Neural cell (in vitro differentiated cells): ENCODE measurements at regions not wholly inside any gene's neighbourhood (a gene's known extent, or its start where the extent isn't known, plus 50 kb on each side); places are given as distances from the start of the nearest gene placed in this dataset.

ENCODE experiments used
- H2AFZ ChIP-seq: fragments of 200-600, 300-800 bp; sonication (generic), shearing (Covaris generic); 2 replicates; pipeline ENCODE4 v1.6.0; 2014; ENCODE audit warnings: low read depth, mild to moderate bottlenecking, antibody characterized with exemption, low read length, moderate library complexity
- H3F3A ChIP-seq: fragments of 200-600 bp; shearing (Covaris generic); 2 replicates; pipeline ENCODE4 v1.6.1; 2016; ENCODE audit warnings: mild to moderate bottlenecking, moderate library complexity, mixed read lengths, antibody characterized with exemption, low read length; ENCODE audit not compliant: insufficient read depth, poor library complexity, severe bottlenecking
- H3K27ac ChIP-seq: fragments of 200-600, 300-800 bp; sonication (generic), shearing (Covaris generic); 2 replicates; pipeline ENCODE4 v1.5.1; 2014; ENCODE audit warnings: mild to moderate bottlenecking, low read length, moderate library complexity
- H3K27me3 ChIP-seq: fragments of 300-800, 200-600 bp; sonication (generic), shearing (Covaris generic); 2 replicates; pipeline ENCODE4 v1.6.0; 2014; ENCODE audit warnings: mild to moderate bottlenecking, low read depth, low read length, moderate library complexity; ENCODE audit not compliant: insufficient read depth
- H3K36me3 ChIP-seq: fragments of 300-800, 200-600 bp; sonication (generic), shearing (Covaris generic); 2 replicates; pipeline ENCODE4 v1.5.1; 2014; ENCODE audit warnings: mild to moderate bottlenecking, antibody characterized with exemption, low read length, moderate library complexity; ENCODE audit not compliant: insufficient read depth
- H3K4me2 ChIP-seq: fragments of 300-800, 200-600 bp; sonication (generic), shearing (Covaris generic); 2 replicates; pipeline ENCODE4 v1.6.0; 2014; ENCODE audit warnings: mild to moderate bottlenecking, low read length
- H3K4me3 ChIP-seq: fragments of 300-800, 200-600 bp; sonication (generic), shearing (Covaris generic); 2 replicates; pipeline ENCODE4 v1.5.1; 2014; ENCODE audit warnings: mild to moderate bottlenecking, low read length, moderate library complexity
- H3K79me2 ChIP-seq: fragments of 200-600 bp; shearing (Covaris generic); replicated peaks from 2 replicates; pipeline ENCODE4 v1.6.0; 2014; ENCODE audit warnings: mild to moderate bottlenecking, low read length, moderate library complexity; ENCODE audit not compliant: insufficient read depth
- H3K9ac ChIP-seq: fragments of 300-800, 200-600 bp; sonication (generic), shearing (Covaris generic); 2 replicates; pipeline ENCODE4 v1.6.1; 2016; ENCODE audit warnings: mild to moderate bottlenecking, low read length, mixed read lengths
- H3K9me2 ChIP-seq: fragments of 200-600 bp; shearing (Covaris generic); 2 replicates; pipeline ENCODE4 v1.6.1; 2016; ENCODE audit warnings: mild to moderate bottlenecking, low read length, mixed read lengths; ENCODE audit not compliant: insufficient read depth
- H3K9me3 ChIP-seq: fragments of 200-600, 300-800 bp; sonication (generic), shearing (Covaris generic); 2 replicates; pipeline ENCODE4 v1.6.1; 2016; ENCODE audit warnings: mild to moderate bottlenecking, mixed run types, low read length, moderate library complexity, mixed read lengths
- H4K20me1 ChIP-seq: fragments of 200-600 bp; shearing (Covaris generic); 2 replicates; pipeline ENCODE4 v1.6.1; 2016; ENCODE audit warnings: mild to moderate bottlenecking, mixed run types; ENCODE audit not compliant: insufficient read depth
- EP300 ChIP-seq: fragments of 450-650 bp; conservative IDR thresholded peaks from 2 replicates; pipeline ENCODE4 v1.6.1; 2014; ENCODE audit warnings: antibody characterized with exemption, mild to moderate bottlenecking, moderate library complexity; ENCODE audit not compliant: poor library complexity, severe bottlenecking
- EZH2 ChIP-seq: fragments of 200-600, 300-800 bp; shearing (Covaris generic), sonication (generic); IDR thresholded peaks from 2 replicates; pipeline ENCODE4 v1.6.1; 2014; ENCODE audit warnings: antibody characterized with exemption, low read length, borderline replicate concordance, mild to moderate bottlenecking; ENCODE audit not compliant: insufficient read depth, poor library complexity, severe bottlenecking
- MXI1 ChIP-seq: fragments of 450-650 bp; conservative IDR thresholded peaks from 2 replicates; pipeline ENCODE4 v1.6.1; 2014; ENCODE audit warnings: antibody characterized with exemption, mild to moderate bottlenecking; ENCODE audit not compliant: poor library complexity, severe bottlenecking
- POLR2AphosphoS5 ChIP-seq: IDR thresholded peaks from 2 replicates; pipeline ENCODE4 v1.6.1; 2012
- RAD21 ChIP-seq: fragments of 450-650 bp; conservative IDR thresholded peaks from 2 replicates; pipeline ENCODE4 v1.6.1; 2014; ENCODE audit warnings: antibody characterized with exemption, mild to moderate bottlenecking, moderate library complexity
- REST ChIP-seq: IDR thresholded peaks from 2 replicates; pipeline ENCODE4 v1.6.1; 2012; ENCODE audit warnings: borderline replicate concordance
- SMC3 ChIP-seq: fragments of 450-650 bp; conservative IDR thresholded peaks from 2 replicates; pipeline ENCODE4 v1.6.1; 2014; ENCODE audit warnings: antibody characterized with exemption, mild to moderate bottlenecking, moderate library complexity; ENCODE audit not compliant: poor library complexity
- TAF1 ChIP-seq: IDR thresholded peaks from 2 replicates; pipeline ENCODE4 v1.6.1; 2012; ENCODE audit warnings: low read depth
- TF ChIP-seq, protein P1 (sequence below): fragments of 450-650 bp; IDR thresholded peaks from 2 replicates; pipeline ENCODE4 v1.5.1; 2014; ENCODE audit warnings: antibody characterized with exemption, mild to moderate bottlenecking, moderate library complexity; ENCODE audit not compliant: poor library complexity, severe bottlenecking

DNA sequence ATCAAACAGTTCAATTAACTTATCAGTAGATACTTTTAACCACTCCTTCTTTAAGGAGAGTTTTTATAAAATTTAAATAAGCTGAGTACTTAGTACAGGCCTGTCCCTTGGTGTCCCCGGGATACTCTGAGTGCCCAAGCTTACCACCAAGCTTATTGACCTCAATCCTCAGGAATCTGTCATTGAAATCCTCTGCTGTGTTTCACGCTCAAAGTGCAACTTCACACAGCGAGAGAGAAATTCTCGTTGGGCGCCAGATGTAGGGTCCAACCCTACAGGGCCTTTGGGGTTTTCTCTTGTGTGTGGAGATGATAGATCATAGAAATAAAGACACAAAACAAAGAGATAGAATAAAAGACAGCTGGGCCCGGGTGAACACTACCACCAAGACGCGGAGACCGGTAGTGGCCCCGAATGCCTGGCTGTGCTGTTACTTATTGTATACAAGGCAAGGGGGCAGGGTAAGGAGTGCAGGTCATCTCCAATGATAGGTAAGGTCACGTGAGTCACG, 65.3 kb upstream of the ARL4D start:
- H3K79me2 ChIP-seq, result no peaks in the 10 kb centered on the region
- no peaks in the 10 kb centered on the region for H3K9me3 ChIP-seq
- no peak overlapping the region for H3K4me3 ChIP-seq
- H3F3A ChIP-seq, result no peaks in the 10 kb centered on the region
- no peak overlapping the region for H3K27ac ChIP-seq
- H3K27me3 ChIP-seq, result no peaks in the 10 kb centered on the region
- H3K9me2 ChIP-seq, result no peaks in the 10 kb centered on the region
- H3K9ac ChIP-seq, result no peak overlapping the region
- H2AFZ ChIP-seq, result no peak overlapping the region
- H3K36me3 ChIP-seq, result no peaks in the 10 kb centered on the region
- no peaks in the 10 kb centered on the region for H4K20me1 ChIP-seq
- TF ChIP-seq MXI1, result no peak
- TF ChIP-seq SMC3, result no peak
- no peak for TF ChIP-seq REST
- no peak for TF ChIP-seq EP300
- no peak for TF ChIP-seq RAD21
- no peak for TF ChIP-seq EZH2
- TF ChIP-seq POLR2AphosphoS5, result no peak
- no peak for TF ChIP-seq TAF1
- TF ChIP-seq, protein P1, sequence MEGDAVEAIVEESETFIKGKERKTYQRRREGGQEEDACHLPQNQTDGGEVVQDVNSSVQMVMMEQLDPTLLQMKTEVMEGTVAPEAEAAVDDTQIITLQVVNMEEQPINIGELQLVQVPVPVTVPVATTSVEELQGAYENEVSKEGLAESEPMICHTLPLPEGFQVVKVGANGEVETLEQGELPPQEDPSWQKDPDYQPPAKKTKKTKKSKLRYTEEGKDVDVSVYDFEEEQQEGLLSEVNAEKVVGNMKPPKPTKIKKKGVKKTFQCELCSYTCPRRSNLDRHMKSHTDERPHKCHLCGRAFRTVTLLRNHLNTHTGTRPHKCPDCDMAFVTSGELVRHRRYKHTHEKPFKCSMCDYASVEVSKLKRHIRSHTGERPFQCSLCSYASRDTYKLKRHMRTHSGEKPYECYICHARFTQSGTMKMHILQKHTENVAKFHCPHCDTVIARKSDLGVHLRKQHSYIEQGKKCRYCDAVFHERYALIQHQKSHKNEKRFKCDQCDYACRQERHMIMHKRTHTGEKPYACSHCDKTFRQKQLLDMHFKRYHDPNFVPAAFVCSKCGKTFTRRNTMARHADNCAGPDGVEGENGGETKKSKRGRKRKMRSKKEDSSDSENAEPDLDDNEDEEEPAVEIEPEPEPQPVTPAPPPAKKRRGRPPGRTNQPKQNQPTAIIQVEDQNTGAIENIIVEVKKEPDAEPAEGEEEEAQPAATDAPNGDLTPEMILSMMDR, result no peak
- H3K4me2 ChIP-seq, result no peak overlapping the region

DNA sequence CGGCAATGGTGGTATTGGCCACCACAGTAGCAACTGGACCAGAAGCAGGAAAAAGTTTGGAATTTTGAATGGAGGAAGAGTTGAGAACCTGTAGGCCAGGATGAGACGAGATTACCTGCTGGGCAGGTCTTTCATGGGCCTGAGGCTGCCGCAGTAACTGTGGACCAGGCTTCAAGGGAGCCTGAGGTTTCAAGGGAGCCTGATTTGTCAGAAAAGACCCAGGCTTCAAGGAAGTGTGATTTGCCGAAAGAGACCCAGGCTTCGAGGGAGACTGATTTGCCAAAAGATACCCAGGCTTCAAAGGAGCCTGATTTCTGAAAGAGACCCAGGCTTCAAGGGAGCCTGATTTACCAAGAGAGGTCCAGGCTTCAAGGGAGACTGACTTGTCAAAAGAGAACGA, 66.6 kb upstream of the ARL4D start:
- Histone ChIP-seq H2AFZ (no peak overlapping the region), H3K79me2 (no peaks in the 10 kb centered on the region), H3K36me3 (no peaks in the 10 kb centered on the region), H3K9me2 (no peaks in the 10 kb centered on the region), H3K4me3 (no peak overlapping the region), H3K27ac (no peak overlapping the region), H3K9me3 (no peaks in the 10 kb centered on the region), H3K4me2 (no peak overlapping the region), H3K27me3 (no peaks in the 10 kb centered on the region), H4K20me1 (no peaks in the 10 kb centered on the region), H3K9ac (no peak overlapping the region), H3F3A (no peaks in the 10 kb centered on the region)
- TF ChIP-seq TAF1 (no peak), SMC3 (no peak), MXI1 (no peak), POLR2AphosphoS5 (no peak), REST (no peak), RAD21 (no peak), EZH2 (no peak), EP300 (no peak)
- TF ChIP-seq, protein P1, result no peak
